ENCODE measurements at regions not wholly inside any gene's neighbourhood (a gene's known extent, or its start where the extent isn't known, plus 50 kb on each side); places are given as distances from the start of the nearest gene placed in this dataset.

DNA sequence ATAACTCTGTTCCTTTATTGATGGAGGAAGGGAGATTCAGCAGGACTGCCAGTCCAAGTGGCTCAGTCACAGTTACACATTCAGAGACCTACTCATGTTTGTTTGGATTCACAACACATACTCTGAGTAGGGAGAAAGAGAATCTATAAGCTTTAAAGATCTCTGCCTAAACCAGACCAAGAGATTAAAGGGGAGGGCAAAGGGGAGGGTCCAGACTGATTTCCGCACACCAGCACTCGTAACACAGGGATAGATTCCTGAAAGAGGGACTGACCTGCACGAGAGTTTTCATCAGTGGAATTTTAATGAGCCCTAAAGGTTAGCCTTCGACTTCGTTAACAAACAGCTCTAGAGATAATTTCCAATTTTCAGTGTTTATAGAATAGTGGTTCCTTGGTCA, 71.7 kb upstream of the PMFBP1 start:
- no peaks in the 10 kb centered on the region for H3K9me3 ChIP-seq
- DNase-seq = no peak
- no peak overlapping the region for H3K4me3 ChIP-seq
- no peak for ATAC-seq
- TF ChIP-seq, protein P1, sequence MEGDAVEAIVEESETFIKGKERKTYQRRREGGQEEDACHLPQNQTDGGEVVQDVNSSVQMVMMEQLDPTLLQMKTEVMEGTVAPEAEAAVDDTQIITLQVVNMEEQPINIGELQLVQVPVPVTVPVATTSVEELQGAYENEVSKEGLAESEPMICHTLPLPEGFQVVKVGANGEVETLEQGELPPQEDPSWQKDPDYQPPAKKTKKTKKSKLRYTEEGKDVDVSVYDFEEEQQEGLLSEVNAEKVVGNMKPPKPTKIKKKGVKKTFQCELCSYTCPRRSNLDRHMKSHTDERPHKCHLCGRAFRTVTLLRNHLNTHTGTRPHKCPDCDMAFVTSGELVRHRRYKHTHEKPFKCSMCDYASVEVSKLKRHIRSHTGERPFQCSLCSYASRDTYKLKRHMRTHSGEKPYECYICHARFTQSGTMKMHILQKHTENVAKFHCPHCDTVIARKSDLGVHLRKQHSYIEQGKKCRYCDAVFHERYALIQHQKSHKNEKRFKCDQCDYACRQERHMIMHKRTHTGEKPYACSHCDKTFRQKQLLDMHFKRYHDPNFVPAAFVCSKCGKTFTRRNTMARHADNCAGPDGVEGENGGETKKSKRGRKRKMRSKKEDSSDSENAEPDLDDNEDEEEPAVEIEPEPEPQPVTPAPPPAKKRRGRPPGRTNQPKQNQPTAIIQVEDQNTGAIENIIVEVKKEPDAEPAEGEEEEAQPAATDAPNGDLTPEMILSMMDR (IDR thresholded peaks at IDR 0.05) = no peak
- H3K36me3 ChIP-seq (ENCODE audit: low read depth) = no peaks in the 10 kb centered on the region
- intact Hi-C loops (cut with DNase I, micrococcal nuclease) = loop anchor here in 1 of 2 donors (5.0 kb wide), 1 partner anchor 224 kb away; no protein-coding TSS in a partner anchor
- no peaks in the 10 kb centered on the region for H3K4me1 ChIP-seq (ENCODE audit: low read depth)

DNA sequence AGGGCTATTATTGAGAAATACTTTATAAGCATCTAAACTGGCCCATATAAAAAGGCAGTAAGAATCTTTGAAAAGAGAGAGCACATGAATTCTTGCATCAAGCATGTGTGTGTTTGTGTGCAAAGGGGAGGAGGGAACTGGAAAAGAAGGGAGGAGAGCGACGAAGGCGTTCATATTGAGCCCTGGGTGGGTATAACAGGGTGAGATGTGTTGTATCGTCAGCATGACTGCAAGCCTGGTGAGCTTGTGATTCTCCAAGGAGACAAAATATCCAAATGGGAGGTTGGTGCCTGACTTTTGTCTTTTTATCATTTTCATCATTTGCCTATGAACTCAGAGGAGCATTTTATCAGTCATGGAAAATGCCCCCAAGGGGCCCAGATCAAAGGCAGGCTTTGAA, 70.8 kb upstream of the PMFBP1 start:
- TF ChIP-seq, protein P1 (IDR thresholded peaks at IDR 0.05) = no peak
- no peaks in the 10 kb centered on the region for H3K4me1 ChIP-seq (ENCODE audit: low read depth)
- intact Hi-C loops (cut with DNase I, micrococcal nuclease) = loop anchor here in 1 of 2 donors (5.0 kb wide), 1 partner anchor 225 kb away; no protein-coding TSS in a partner anchor

DNA sequence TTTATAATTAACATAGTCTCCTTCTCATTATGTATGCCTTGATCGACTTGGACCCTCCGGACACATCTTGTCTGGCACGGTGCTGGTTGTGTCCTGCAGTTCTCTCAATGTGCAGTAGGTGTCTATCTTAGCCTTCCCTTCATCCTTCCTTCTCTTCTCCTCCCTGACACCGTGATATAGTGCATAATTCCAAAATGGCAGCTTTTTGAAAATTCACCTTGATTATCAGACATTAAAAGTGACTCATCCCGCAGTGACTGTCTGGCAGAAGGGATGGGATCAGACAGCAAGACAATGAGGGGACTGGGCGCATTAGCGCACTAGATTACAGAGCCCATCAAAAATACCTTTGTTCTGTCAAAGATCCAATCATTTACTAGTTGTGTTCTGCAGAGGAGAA, 70.0 kb upstream of the PMFBP1 start:
- Histone ChIP-seq H3K4me3 (no peak overlapping the region), H3K9me3 (no peaks in the 10 kb centered on the region), H3K36me3 (ENCODE audit: low read depth) (no peaks in the 10 kb centered on the region), H3K4me1 (ENCODE audit: low read depth) (no peaks in the 10 kb centered on the region)
- TF ChIP-seq, protein P1 (IDR thresholded peaks at IDR 0.05) = peak; percentile 55
- intact Hi-C loops (cut with DNase I, micrococcal nuclease) = loop anchor here in 1 of 2 donors (5.0 kb wide), 1 partner anchor 225 kb away; no protein-coding TSS in a partner anchor
- ATAC-seq (peak; percentile 92), DNase-seq (peak in 1 of 3 donors; percentile 60)

More for the DNA sequence above, 70.8 kb upstream of the PMFBP1 start:
- ATAC-seq (no peak), DNase-seq (no peak)
- H3K9me3 ChIP-seq = no peaks in the 10 kb centered on the region
- H3K36me3 ChIP-seq (ENCODE audit: low read depth) = no peaks in the 10 kb centered on the region
- H3K4me3 ChIP-seq = no peak overlapping the region

DNA sequence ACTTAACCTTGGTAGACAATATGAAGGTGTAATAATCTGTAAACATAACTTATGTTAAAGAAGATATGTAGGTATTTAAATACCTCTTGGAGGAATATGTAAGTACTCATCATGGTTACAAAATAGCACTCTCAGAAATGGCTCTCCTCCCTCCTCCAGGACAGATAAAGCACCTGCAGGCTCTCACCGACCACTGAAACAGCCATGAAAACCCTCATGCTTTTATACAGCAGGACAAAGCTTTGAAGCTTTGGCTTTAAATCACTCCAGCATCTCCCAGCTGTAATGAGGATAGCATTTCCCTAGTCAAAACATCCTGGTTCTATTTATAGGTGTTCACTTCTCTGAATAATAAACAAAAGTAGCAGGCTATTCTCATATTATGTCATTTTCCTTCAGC, 69.1 kb upstream of the PMFBP1 start:
- Histone ChIP-seq H3K4me1 (ENCODE audit: low read depth) (no peaks in the 10 kb centered on the region), H3K4me3 (no peak overlapping the region), H3K36me3 (ENCODE audit: low read depth) (no peaks in the 10 kb centered on the region), H3K9me3 (no peaks in the 10 kb centered on the region)
- DNase-seq (no peak), ATAC-seq (no peak)
- intact Hi-C loops (cut with DNase I, micrococcal nuclease) = loop anchor here in 1 of 2 donors (5.0 kb wide), 1 partner anchor 226 kb away; no protein-coding TSS in a partner anchor
- TF ChIP-seq, protein P1 (IDR thresholded peaks at IDR 0.05) = no peak

DNA sequence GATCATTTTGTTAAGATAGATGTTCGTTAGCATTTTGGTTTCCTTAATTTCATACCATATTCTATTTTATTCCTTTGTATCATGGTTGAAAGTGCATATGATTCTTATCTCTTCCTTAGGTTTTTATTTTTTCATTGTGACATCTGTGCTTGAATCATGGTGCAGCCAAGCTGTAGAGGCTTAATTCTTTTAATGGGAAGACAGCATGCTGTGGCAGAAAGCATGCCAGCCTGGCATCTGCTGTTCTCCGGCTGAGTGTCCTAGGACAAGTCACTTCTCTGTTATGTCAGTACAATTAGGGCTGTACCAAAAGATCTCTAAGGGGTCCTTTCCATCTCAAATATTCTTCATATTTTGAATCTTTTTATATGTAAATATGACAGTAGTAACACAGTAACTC, 68.5 kb upstream of the PMFBP1 start:
- Histone ChIP-seq H3K4me1 (ENCODE audit: low read depth) (no peaks in the 10 kb centered on the region), H3K36me3 (ENCODE audit: low read depth) (no peaks in the 10 kb centered on the region), H3K9me3 (no peaks in the 10 kb centered on the region), H3K4me3 (no peak overlapping the region)
- ATAC-seq (no peak), DNase-seq (no peak)
- TF ChIP-seq, protein P1 (IDR thresholded peaks at IDR 0.05) = no peak
- intact Hi-C loops (cut with DNase I, micrococcal nuclease) = loop anchor here in 1 of 2 donors (5.0 kb wide), 1 partner anchor 227 kb away; no protein-coding TSS in a partner anchor

DNA sequence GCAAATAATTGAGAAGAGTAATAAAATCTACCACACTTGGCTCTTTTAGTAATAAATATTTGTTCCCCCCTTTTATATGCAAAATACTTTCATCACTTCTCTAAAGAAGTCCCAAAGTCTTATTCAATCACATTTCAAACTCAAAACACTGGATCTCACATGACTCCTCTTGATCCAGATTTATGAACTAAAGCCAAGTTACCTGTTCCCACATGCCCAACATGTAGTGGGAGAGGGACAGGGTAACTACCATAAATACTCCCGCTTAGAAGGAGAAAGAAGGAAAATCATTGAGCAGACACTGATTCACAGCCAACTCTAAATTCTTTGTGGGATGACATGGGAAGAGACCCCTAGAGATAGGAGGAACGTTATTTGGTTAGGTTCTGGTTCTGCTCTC, 64.9 kb upstream of the PMFBP1 start:
- no peak for ATAC-seq

More for the DNA sequence above, 64.9 kb upstream of the PMFBP1 start:
- no peaks in the 10 kb centered on the region for H3K9me3 ChIP-seq
- no peaks in the 10 kb centered on the region for H3K4me1 ChIP-seq (ENCODE audit: low read depth)
- DNase-seq = no peak
- TF ChIP-seq, protein P1 (IDR thresholded peaks at IDR 0.05) = no peak
- intact Hi-C loops (cut with DNase I, micrococcal nuclease) = no loop called here
- no peaks in the 10 kb centered on the region for H3K36me3 ChIP-seq (ENCODE audit: low read depth)
- H3K4me3 ChIP-seq = no peak overlapping the region
